Loucy (cell line): ENCODE measurements at regions not wholly inside any gene's neighbourhood (a gene's known extent, or its start where the extent isn't known, plus 50 kb on each side); places are given as distances from the start of the nearest gene placed in this dataset.

Source experiments
- EZH2phosphoT487 ChIP-seq: fragments of 200-600 bp; IDR thresholded peaks from 2 replicates; pipeline ENCODE4 v1.6.1; 2018; ENCODE audit warnings: antibody characterized with exemption, mild to moderate bottlenecking, moderate library complexity, borderline replicate concordance
- TF ChIP-seq, protein P1 (sequence below): fragments of 200-600 bp; sonication (generic); conservative IDR thresholded peaks from 2 replicates; pipeline ENCODE4 v1.5.1; 2014; ENCODE audit warnings: mild to moderate bottlenecking, antibody characterized with exemption, low read length

DNA sequence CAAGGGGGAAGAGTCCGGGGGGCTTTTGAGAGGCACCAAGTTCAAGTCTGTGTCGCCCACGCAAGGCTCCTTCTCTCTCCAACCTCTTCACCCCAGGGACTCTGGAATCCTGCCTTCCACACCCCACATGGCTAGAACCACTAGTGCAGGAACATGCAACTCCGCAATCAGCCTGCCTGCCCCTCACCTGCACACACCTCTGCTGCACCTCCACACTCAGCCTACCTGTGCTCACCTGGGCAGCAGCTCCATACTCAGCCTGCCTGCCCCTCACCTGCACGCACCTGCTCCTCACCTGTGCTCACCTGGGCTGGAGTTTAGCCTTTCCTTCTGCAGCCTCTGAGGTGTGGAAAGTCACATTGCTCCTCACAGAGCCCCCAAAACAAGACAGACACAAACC is 277.4 kb downstream of the NDUFA10 start:
- TF ChIP-seq, protein P1, sequence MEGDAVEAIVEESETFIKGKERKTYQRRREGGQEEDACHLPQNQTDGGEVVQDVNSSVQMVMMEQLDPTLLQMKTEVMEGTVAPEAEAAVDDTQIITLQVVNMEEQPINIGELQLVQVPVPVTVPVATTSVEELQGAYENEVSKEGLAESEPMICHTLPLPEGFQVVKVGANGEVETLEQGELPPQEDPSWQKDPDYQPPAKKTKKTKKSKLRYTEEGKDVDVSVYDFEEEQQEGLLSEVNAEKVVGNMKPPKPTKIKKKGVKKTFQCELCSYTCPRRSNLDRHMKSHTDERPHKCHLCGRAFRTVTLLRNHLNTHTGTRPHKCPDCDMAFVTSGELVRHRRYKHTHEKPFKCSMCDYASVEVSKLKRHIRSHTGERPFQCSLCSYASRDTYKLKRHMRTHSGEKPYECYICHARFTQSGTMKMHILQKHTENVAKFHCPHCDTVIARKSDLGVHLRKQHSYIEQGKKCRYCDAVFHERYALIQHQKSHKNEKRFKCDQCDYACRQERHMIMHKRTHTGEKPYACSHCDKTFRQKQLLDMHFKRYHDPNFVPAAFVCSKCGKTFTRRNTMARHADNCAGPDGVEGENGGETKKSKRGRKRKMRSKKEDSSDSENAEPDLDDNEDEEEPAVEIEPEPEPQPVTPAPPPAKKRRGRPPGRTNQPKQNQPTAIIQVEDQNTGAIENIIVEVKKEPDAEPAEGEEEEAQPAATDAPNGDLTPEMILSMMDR, result no peak
- TF ChIP-seq EZH2phosphoT487, result no peak
